ENCODE measurements at regions not wholly inside any gene's neighbourhood (a gene's known extent, or its start where the extent isn't known, plus 50 kb on each side); places are given as distances from the start of the nearest gene placed in this dataset.

- TF ChIP-seq POLR2AphosphoS5 (IDR thresholded peaks at IDR 0.05; ENCODE audit: low read depth) (no peak), CTCF (IDR thresholded peaks at IDR 0.05; ENCODE audit: insufficient read depth, low read length) (no peak), SPI1 (IDR thresholded peaks at IDR 0.05; ENCODE audit: borderline replicate concordance, low read depth) (no peak)
Observed at GRCh38 chr4:136281307-136281706, 1251.0 kb downstream of the PCDH18 start.

Measured in HL-60 (cell line).